Coronary artery (tissue), 2 donors: ENCODE measurements at regions not wholly inside any gene's neighbourhood (a gene's known extent, or its start where the extent isn't known, plus 50 kb on each side); places are given as distances from the start of the nearest gene placed in this dataset.

Experiments
- DNase-seq: peaks from one replicate; pipeline ENCODE4 v3.0.0-alpha.2; 2017; ENCODE audit warnings: low spot score
- H3K27ac ChIP-seq, 2 donors: fragments of 200-600 bp; sonication (generic); one replicate each; pipeline ENCODE4 v1.5.1; 2016 to 2019
- H3K4me3 ChIP-seq: fragments of 200-600 bp; sonication (generic); 2 replicates; pipeline ENCODE4 v1.5.1; 2016; ENCODE audit warnings: mild to moderate bottlenecking, moderate library complexity
- TF ChIP-seq, protein P1 (sequence below): fragments of 200-600 bp; sonication (generic); IDR thresholded peaks from one replicate; pipeline ENCODE4 v1.5.1; 2019; ENCODE audit warnings: antibody characterized with exemption

- no peak overlapping the region for H3K4me3 ChIP-seq
- no peak overlapping the region for H3K27ac ChIP-seq
- TF ChIP-seq, protein P1, sequence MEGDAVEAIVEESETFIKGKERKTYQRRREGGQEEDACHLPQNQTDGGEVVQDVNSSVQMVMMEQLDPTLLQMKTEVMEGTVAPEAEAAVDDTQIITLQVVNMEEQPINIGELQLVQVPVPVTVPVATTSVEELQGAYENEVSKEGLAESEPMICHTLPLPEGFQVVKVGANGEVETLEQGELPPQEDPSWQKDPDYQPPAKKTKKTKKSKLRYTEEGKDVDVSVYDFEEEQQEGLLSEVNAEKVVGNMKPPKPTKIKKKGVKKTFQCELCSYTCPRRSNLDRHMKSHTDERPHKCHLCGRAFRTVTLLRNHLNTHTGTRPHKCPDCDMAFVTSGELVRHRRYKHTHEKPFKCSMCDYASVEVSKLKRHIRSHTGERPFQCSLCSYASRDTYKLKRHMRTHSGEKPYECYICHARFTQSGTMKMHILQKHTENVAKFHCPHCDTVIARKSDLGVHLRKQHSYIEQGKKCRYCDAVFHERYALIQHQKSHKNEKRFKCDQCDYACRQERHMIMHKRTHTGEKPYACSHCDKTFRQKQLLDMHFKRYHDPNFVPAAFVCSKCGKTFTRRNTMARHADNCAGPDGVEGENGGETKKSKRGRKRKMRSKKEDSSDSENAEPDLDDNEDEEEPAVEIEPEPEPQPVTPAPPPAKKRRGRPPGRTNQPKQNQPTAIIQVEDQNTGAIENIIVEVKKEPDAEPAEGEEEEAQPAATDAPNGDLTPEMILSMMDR: no peak
- DNase-seq: no peak
Measured at GRCh38 chr9:29129763-29130162, 1556.5 kb upstream of the C9orf72 start.

GRCh38 chr9:29144476-29144875 lies 1571.2 kb upstream of the C9orf72 start:
- DNase-seq: no peak
- TF ChIP-seq, protein P1: no peak
- Histone ChIP-seq H3K4me3 (no peak overlapping the region), H3K27ac (no peak overlapping the region)

DNA sequence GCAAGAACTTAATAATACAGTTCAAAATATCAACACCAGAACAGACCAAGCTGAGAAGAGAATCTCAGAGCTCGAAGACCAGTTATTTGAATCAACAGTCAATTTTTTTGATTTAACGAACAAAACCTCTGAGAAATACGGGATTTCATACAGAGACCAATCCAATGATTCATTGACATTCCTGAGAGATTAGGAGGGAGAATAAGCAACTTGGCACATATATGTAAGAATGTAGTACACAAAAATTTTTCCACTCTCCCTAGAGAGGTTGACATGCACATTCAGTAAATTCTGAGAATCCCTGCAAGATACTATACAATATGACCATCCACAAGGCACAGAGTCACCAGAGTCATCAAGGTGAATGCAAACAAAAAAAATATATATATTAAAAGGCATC lies 1577.3 kb upstream of the C9orf72 start:
- Histone ChIP-seq H3K27ac (no peak overlapping the region), H3K4me3 (no peak overlapping the region)
- DNase-seq: no peak
- TF ChIP-seq, protein P1: no peak

DNA sequence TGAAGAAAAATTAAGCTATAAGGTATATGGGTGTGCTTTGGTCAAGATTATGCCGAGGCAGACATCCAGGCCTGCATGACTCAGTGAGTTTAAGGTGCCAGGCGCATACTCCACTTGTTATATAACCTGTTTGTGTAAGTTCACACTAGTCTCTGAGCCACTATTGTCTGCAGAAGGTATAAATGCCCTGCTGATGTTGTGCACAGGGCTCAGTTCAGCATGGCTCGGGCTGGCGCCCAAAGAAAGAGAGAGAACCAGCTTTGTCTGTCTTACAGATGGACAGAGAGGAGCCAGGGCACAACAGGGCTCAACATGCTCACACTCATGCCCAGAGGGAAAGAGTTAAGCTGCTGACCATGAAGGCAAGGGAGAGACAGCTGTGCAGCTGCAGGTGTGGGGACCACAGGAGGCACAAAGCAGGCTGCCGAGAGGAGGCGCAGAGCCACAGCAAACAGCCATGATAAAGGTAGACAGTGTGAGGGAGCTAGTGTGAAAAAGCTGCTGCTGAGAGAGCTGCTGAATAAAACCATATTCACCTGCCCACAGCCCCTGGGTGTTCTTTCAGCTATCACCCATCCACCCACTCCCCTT lies 1587.6 kb upstream of the C9orf72 start:
- TF ChIP-seq, protein P1: no peak
- Histone ChIP-seq H3K27ac (no peak overlapping the region), H3K4me3 (no peak overlapping the region)
- no peak for DNase-seq

- TF ChIP-seq, protein P1: no peak
- no peak for DNase-seq
- Histone ChIP-seq H3K27ac (no peak overlapping the region), H3K4me3 (no peak overlapping the region)
Measured at GRCh38 chr9:29174136-29174535, 1600.9 kb upstream of the C9orf72 start.

- no peak for DNase-seq
- no peak overlapping the region for H3K4me3 ChIP-seq
- TF ChIP-seq, protein P1: no peak
Measured at GRCh38 chr9:29176231-29176630, 1603.0 kb upstream of the C9orf72 start.

GRCh38 chr9:29176786-29177185 lies 1603.5 kb upstream of the C9orf72 start:
- no peak overlapping the region for H3K27ac ChIP-seq
- no peak overlapping the region for H3K4me3 ChIP-seq
- TF ChIP-seq, protein P1: no peak
- DNase-seq: no peak

More at GRCh38 chr9:29176231-29176630, 1603.0 kb upstream of the C9orf72 start:
- H3K27ac ChIP-seq: no peak overlapping the region
